ENCODE measurements at regions not wholly inside any gene's neighbourhood (a gene's known extent, or its start where the extent isn't known, plus 50 kb on each side); places are given as distances from the start of the nearest gene placed in this dataset.

- TF ChIP-seq ZBTB33 (IDR thresholded peaks at IDR 0.05; ENCODE audit: borderline replicate concordance, low read depth): no peak
- TF ChIP-seq GATA2 (CRISPR knock-in tag; IDR thresholded peaks at IDR 0.05): no peak
- ChIA-PET CTCF (no interaction called here), POLR2A (no interaction called here)
- Histone ChIP-seq H3K4me3 (ENCODE audit: low read depth in 2 of 2, low read length in 1 of 2) (no peak overlapping the region), H3K79me2 (ENCODE audit: insufficient read depth) (no peaks in the 10 kb centered on the region), H4K20me1 (ENCODE audit: insufficient read depth) (no peaks in the 10 kb centered on the region), H2AFZ (ENCODE audit: low read depth) (no peak overlapping the region), H3K9me2 (peaks cover 3% of the 10 kb centered on the region; the same call in 1 of the 2 replicates), H3K27me3 (ENCODE audit: insufficient read depth) (no peaks in the 10 kb centered on the region), H3K9me3 (peaks cover 5% of the 10 kb centered on the region; the same call in 1 of the 2 replicates), H3K36me3 (replicated peaks in 1 of 2; ENCODE audit: control insufficient read depth in 1 of 2, insufficient read depth in 2 of 2, low read length in 1 of 2) (no peaks in the 10 kb centered on the region), H3F3A (replicated peaks; ENCODE audit: insufficient read depth) (no peaks in the 10 kb centered on the region), H3K4me2 (no peak overlapping the region), H3K4me1 (ENCODE audit: control insufficient read depth in 1 of 2, insufficient read depth in 2 of 2, low read depth in 1 of 2, low read length in 1 of 2) (no peaks in the 10 kb centered on the region), H3K9ac (no peak overlapping the region), H3K27ac (ENCODE audit: low read depth in 2 of 2, low read length in 1 of 2) (no peak overlapping the region)
- no peak for DNase-seq
- WGBS (ENCODE audit: low lambda C conversion rate): 57% methylated on average over 4 of the region's 4 CpGs
These were observed 1544.2 kb upstream of the TMEFF2 start for GRCh38 chr2:193738892-193739291.

GRCh38 chr2:193712912-193713311, 1518.2 kb upstream of the TMEFF2 start:
- ChIA-PET POLR2A (no interaction called here), CTCF (no interaction called here)
- Histone ChIP-seq H3K4me1 (ENCODE audit: control insufficient read depth in 1 of 2, insufficient read depth in 2 of 2, low read depth in 1 of 2, low read length in 1 of 2) (no peaks in the 10 kb centered on the region), H2AFZ (ENCODE audit: low read depth) (no peak overlapping the region), H3K4me2 (no peak overlapping the region), H3K9me3 (peaks cover 5% of the 10 kb centered on the region; the same call in 1 of the 2 replicates), H3K36me3 (replicated peaks in 1 of 2; ENCODE audit: control insufficient read depth in 1 of 2, insufficient read depth in 2 of 2, low read length in 1 of 2) (no peaks in the 10 kb centered on the region), H3K9me2 (no peaks in the 10 kb centered on the region), H3K27me3 (ENCODE audit: insufficient read depth) (no peaks in the 10 kb centered on the region), H4K20me1 (ENCODE audit: insufficient read depth) (no peaks in the 10 kb centered on the region), H3K27ac (ENCODE audit: low read depth in 2 of 2, low read length in 1 of 2) (no peak overlapping the region), H3K79me2 (ENCODE audit: insufficient read depth) (no peaks in the 10 kb centered on the region), H3K4me3 (ENCODE audit: low read depth in 2 of 2, low read length in 1 of 2) (no peak overlapping the region), H3F3A (replicated peaks; ENCODE audit: insufficient read depth) (no peaks in the 10 kb centered on the region), H3K9ac (no peak overlapping the region)
- DNase-seq: no peak
- no peak for TF ChIP-seq IRF3 (IDR thresholded peaks at IDR 0.05; ENCODE audit: low read depth, low read length)
- TF ChIP-seq SMC3 (IDR thresholded peaks at IDR 0.05; ENCODE audit: low read depth, low read length): no peak

- no peak overlapping the region for H2AFZ ChIP-seq (ENCODE audit: low read depth)
- H3K4me3 ChIP-seq (ENCODE audit: low read depth in 2 of 2, low read length in 1 of 2): no peak overlapping the region
- H3K36me3 ChIP-seq (replicated peaks in 1 of 2; ENCODE audit: control insufficient read depth in 1 of 2, insufficient read depth in 2 of 2, low read length in 1 of 2): no peaks in the 10 kb centered on the region
- H4K20me1 ChIP-seq (ENCODE audit: insufficient read depth): no peaks in the 10 kb centered on the region
- H3K9me2 ChIP-seq: no peaks in the 10 kb centered on the region
- ChIA-PET POLR2A (no interaction called here), CTCF (no interaction called here)
- no peaks in the 10 kb centered on the region for H3K27me3 ChIP-seq (ENCODE audit: insufficient read depth)
- no peak for DNase-seq
- H3K27ac ChIP-seq (ENCODE audit: low read depth in 2 of 2, low read length in 1 of 2): no peak overlapping the region
- WGBS (ENCODE audit: low lambda C conversion rate): 57% methylated on average over 2 of the region's 2 CpGs
- no peaks in the 10 kb centered on the region for H3F3A ChIP-seq (replicated peaks; ENCODE audit: insufficient read depth)
- no peak overlapping the region for H3K4me2 ChIP-seq
- H3K9me3 ChIP-seq: no peaks in the 10 kb centered on the region
- no peak overlapping the region for H3K9ac ChIP-seq
- no peaks in the 10 kb centered on the region for H3K4me1 ChIP-seq (ENCODE audit: control insufficient read depth in 1 of 2, insufficient read depth in 2 of 2, low read depth in 1 of 2, low read length in 1 of 2)
- no peak for TF ChIP-seq FOXJ3 (CRISPR knock-in tag; IDR thresholded peaks at IDR 0.05)
- no peak for TF ChIP-seq SMC3 (IDR thresholded peaks at IDR 0.05; ENCODE audit: low read depth, low read length)
- TF ChIP-seq JUND (IDR thresholded peaks at IDR 0.05): no peak
- no peak for TF ChIP-seq USF2 (IDR thresholded peaks at IDR 0.05; ENCODE audit: borderline replicate concordance, low read depth, low read length)
- no peak for TF ChIP-seq NRF1 (IDR thresholded peaks at IDR 0.05; ENCODE audit: low read depth, low read length)
- no peak for TF ChIP-seq RFX5 (IDR thresholded peaks at IDR 0.05; ENCODE audit: low read length)
- no peak for TF ChIP-seq YY1 (IDR thresholded peaks at IDR 0.05; ENCODE audit: low read depth)
- TF ChIP-seq PBX3 (IDR thresholded peaks at IDR 0.05): no peak
- no peak for TF ChIP-seq RAD21 (IDR thresholded peaks at IDR 0.05; ENCODE audit: low read length)
- TF ChIP-seq EP300 (IDR thresholded peaks at IDR 0.05; ENCODE audit: borderline replicate concordance in 1 of 2, low read depth in 1 of 2, low read length in 1 of 2): no peak
- no peak for TF ChIP-seq FOSL2 (IDR thresholded peaks at IDR 0.05; ENCODE audit: borderline replicate concordance, low read depth)
- TF ChIP-seq MAX (IDR thresholded peaks at IDR 0.05; ENCODE audit: low read depth): no peak
- H3K79me2 ChIP-seq (ENCODE audit: insufficient read depth): no peaks in the 10 kb centered on the region
These were observed 1508.7 kb upstream of the TMEFF2 start for GRCh38 chr2:193703411-193703810.
